ENCODE measurements at regions not wholly inside any gene's neighbourhood (a gene's known extent, or its start where the extent isn't known, plus 50 kb on each side); places are given as distances from the start of the nearest gene placed in this dataset.

DNA sequence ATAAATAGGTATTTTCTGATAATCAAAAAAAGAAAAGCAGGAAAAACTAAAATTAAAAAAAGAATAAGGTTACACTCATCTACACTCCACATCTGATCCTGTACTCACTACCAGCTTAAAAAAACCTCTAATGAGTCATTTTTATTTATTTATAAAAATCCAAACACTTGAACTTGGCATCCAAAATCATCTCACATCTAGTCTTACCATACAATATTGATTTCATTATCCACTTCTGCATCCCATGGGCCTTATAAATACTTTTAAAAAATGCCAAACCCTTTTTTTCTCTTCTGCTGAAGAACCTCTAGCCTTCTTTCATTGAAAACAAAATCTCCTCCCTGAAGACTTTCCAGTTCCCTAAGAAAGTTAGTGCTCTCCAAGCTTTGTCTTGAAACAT lies 109.7 kb downstream of the TMTC3 start:
- in situ Hi-C loops (cut with MboI): no loop called here
- Histone ChIP-seq H3K9me2 (ENCODE audit: insufficient read depth) (no peaks in the 10 kb centered on the region; the same call in 1 of the 2 replicates), H3K4me3 (no peak overlapping the region), H3K4me1 (ENCODE audit: insufficient read depth) (peaks cover 9% of the 10 kb centered on the region), H3K27me3 (replicated peaks; ENCODE audit: insufficient read depth) (no peaks in the 10 kb centered on the region), H4K20me1 (ENCODE audit: insufficient read depth) (no peaks in the 10 kb centered on the region), H3K79me2 (ENCODE audit: insufficient read depth) (no peaks in the 10 kb centered on the region), H3F3A (ENCODE audit: insufficient read depth) (peaks cover 6% of the 10 kb centered on the region), H3K27ac (no peak overlapping the region), H3K4me2 (ENCODE audit: unreplicated experiment) (no peak overlapping the region), H3K36me3 (ENCODE audit: low read depth) (no peaks in the 10 kb centered on the region), H3K9ac (no peak overlapping the region), H3K9me3 (ENCODE audit: low read depth) (no peaks in the 10 kb centered on the region), H2AFZ (no peak overlapping the region)
- peak; percentile 36 for DNase-seq
- no peak for TF ChIP-seq EZH2phosphoT487 (IDR thresholded peaks at IDR 0.05; ENCODE audit: insufficient read depth, low read depth)

DNA sequence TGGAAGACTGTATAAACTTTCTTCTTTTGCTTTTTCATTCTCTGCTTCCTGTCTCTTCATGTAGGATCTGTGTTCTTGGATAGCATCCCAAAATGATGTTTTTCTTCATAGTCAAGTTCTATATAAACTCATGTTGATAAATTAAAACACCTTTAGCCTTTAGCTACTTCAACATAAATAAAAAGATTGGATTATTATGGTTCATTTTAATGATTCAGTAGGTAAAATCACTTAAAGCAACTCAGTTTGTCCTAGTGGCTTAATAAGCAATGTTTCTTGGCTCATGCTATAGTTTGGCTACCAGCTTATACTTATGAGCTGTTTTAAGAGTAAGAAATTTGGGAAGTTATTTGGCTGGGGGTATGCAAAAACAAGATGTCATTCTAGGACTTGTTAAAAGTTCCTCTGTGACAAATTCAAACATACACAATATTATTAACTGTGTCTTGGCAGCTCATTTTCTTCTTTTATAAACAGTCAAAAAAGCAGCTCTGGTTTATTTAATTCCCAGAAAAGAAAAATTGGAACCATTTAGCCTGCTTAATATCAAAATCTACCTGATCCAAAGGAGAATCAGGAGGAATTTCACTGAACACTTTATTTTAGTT lies 111.4 kb downstream of the TMTC3 start:
- no peak overlapping the region for H3K27ac ChIP-seq
- no peaks in the 10 kb centered on the region for H3K9me3 ChIP-seq (ENCODE audit: low read depth)
- DNase-seq: no peak
- in situ Hi-C loops (cut with MboI): no loop called here
- no peaks in the 10 kb centered on the region for H3K27me3 ChIP-seq (replicated peaks; ENCODE audit: insufficient read depth)
- H2AFZ ChIP-seq: no peak overlapping the region
- H3K4me1 ChIP-seq (ENCODE audit: insufficient read depth): peaks cover 8% of the 10 kb centered on the region
- H3K4me3 ChIP-seq: no peak overlapping the region
- no peak overlapping the region for H3K9ac ChIP-seq
- H4K20me1 ChIP-seq (ENCODE audit: insufficient read depth): no peaks in the 10 kb centered on the region
- H3K79me2 ChIP-seq (ENCODE audit: insufficient read depth): no peaks in the 10 kb centered on the region
- TF ChIP-seq EZH2phosphoT487 (IDR thresholded peaks at IDR 0.05; ENCODE audit: insufficient read depth, low read depth): no peak
- TF ChIP-seq EZH2 (IDR thresholded peaks at IDR 0.05; ENCODE audit: insufficient read depth, poor library complexity, severe bottlenecking): no peak
- H3F3A ChIP-seq (ENCODE audit: insufficient read depth): peaks cover 9% of the 10 kb centered on the region; the same call in 1 of the 2 replicates
- no peaks in the 10 kb centered on the region for H3K36me3 ChIP-seq (ENCODE audit: low read depth)
- H3K9me2 ChIP-seq (ENCODE audit: insufficient read depth): no peaks in the 10 kb centered on the region; the same call in 1 of the 2 replicates
- H3K4me2 ChIP-seq (ENCODE audit: unreplicated experiment): no peak overlapping the region

GRCh38 chr12:88255224-88255623 lies 113.1 kb downstream of the TMTC3 start:
- TF ChIP-seq EZH2 (IDR thresholded peaks at IDR 0.05; ENCODE audit: insufficient read depth, poor library complexity, severe bottlenecking): no peak
- no peak for TF ChIP-seq EZH2phosphoT487 (IDR thresholded peaks at IDR 0.05; ENCODE audit: insufficient read depth, low read depth)
- H3K9me2 ChIP-seq (ENCODE audit: insufficient read depth): no peaks in the 10 kb centered on the region; the same call in 1 of the 2 replicates
- H3K36me3 ChIP-seq (ENCODE audit: low read depth): no peaks in the 10 kb centered on the region
- H3K9ac ChIP-seq: no peak overlapping the region
- 75 to 78% methylated on average over 2 of the region's 2 CpGs for WGBS, 2 experiments (ENCODE audit: low coverage in 1 of 2, low lambda C conversion rate in 2 of 2, missing lambda C conversion rate in 2 of 2)
- peaks cover 19% of the 10 kb centered on the region for H3F3A ChIP-seq (ENCODE audit: insufficient read depth)
- no peak overlapping the region for H2AFZ ChIP-seq
- H3K27ac ChIP-seq: no peak overlapping the region
- H3K79me2 ChIP-seq (ENCODE audit: insufficient read depth): no peaks in the 10 kb centered on the region
- H3K4me1 ChIP-seq (ENCODE audit: insufficient read depth): peaks cover 19% of the 10 kb centered on the region
- no peaks in the 10 kb centered on the region for H3K27me3 ChIP-seq (replicated peaks; ENCODE audit: insufficient read depth)
- no peak for DNase-seq
- H3K4me2 ChIP-seq (ENCODE audit: unreplicated experiment): no peak overlapping the region
- no peaks in the 10 kb centered on the region for H4K20me1 ChIP-seq (ENCODE audit: insufficient read depth)
- no peak overlapping the region for H3K4me3 ChIP-seq
- no peaks in the 10 kb centered on the region for H3K9me3 ChIP-seq (ENCODE audit: low read depth)
- in situ Hi-C loops (cut with MboI): no loop called here

DNA sequence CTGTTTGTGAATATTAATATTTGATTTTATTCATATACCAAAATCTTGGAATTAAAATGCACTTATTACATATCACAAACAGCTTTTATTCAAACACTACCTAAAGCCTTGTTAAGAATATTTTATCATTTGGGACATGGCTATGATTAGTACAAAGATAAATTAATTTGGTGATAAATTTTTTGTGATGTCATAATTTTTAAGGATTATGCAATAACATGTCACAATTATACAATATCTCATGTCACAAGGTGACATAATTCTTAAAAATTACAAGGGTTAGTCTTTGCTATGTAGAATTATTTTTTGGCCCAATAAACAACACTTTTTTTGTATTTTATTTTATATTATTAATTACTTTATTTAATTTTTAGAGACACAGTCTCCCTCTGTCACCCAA lies 113.7 kb downstream of the TMTC3 start:
- DNase-seq: no peak
- in situ Hi-C loops (cut with MboI): no loop called here
- Histone ChIP-seq H3K9ac (no peak overlapping the region), H3K27ac (no peak overlapping the region), H3K27me3 (replicated peaks; ENCODE audit: insufficient read depth) (no peaks in the 10 kb centered on the region), H4K20me1 (ENCODE audit: insufficient read depth) (no peaks in the 10 kb centered on the region), H3K79me2 (ENCODE audit: insufficient read depth) (no peaks in the 10 kb centered on the region), H3K9me2 (ENCODE audit: insufficient read depth) (no peaks in the 10 kb centered on the region), H3K4me2 (ENCODE audit: unreplicated experiment) (no peak overlapping the region), H3K4me3 (no peak overlapping the region), H3K36me3 (ENCODE audit: low read depth) (no peaks in the 10 kb centered on the region), H2AFZ (no peak overlapping the region), H3K4me1 (ENCODE audit: insufficient read depth) (peaks cover 19% of the 10 kb centered on the region), H3K9me3 (ENCODE audit: low read depth) (no peaks in the 10 kb centered on the region), H3F3A (ENCODE audit: insufficient read depth) (peaks cover 19% of the 10 kb centered on the region)
- TF ChIP-seq EZH2phosphoT487 (IDR thresholded peaks at IDR 0.05; ENCODE audit: insufficient read depth, low read depth) (no peak), EZH2 (IDR thresholded peaks at IDR 0.05; ENCODE audit: insufficient read depth, poor library complexity, severe bottlenecking) (no peak)

DNA sequence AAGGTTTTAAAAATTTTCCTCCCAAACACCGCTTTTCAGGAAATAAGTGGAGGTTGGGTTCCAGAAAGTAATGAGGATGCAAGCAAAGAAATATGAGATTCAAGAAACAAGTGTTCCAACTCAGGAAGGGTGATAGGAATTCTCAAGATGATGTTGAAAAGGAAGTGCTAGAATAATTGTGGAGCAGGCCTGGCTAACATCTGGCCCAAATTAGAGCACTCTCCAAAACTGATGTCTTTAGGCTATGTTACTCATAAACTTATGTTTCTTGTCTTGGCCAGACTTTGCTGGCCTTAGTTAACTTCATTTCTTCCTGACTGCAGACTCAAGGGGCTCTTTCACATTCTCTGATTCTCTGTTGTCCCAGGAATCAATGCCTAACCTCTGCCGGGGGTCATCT lies 116.3 kb downstream of the TMTC3 start:
- no peaks in the 10 kb centered on the region for H4K20me1 ChIP-seq (ENCODE audit: insufficient read depth)
- H3K27me3 ChIP-seq (replicated peaks; ENCODE audit: insufficient read depth): no peaks in the 10 kb centered on the region
- 81 to 91% methylated on average over 2 of the region's 2 CpGs for WGBS, 2 experiments (ENCODE audit: low coverage in 1 of 2, low lambda C conversion rate in 2 of 2, missing lambda C conversion rate in 2 of 2)
- no peak for TF ChIP-seq EZH2phosphoT487 (IDR thresholded peaks at IDR 0.05; ENCODE audit: insufficient read depth, low read depth)
- no peak for TF ChIP-seq EZH2 (IDR thresholded peaks at IDR 0.05; ENCODE audit: insufficient read depth, poor library complexity, severe bottlenecking)
- H3K9me3 ChIP-seq (ENCODE audit: low read depth): no peaks in the 10 kb centered on the region
- H3F3A ChIP-seq (ENCODE audit: insufficient read depth): peaks cover 19% of the 10 kb centered on the region
- peak overlapping the region; percentile 40 for H3K4me2 ChIP-seq (ENCODE audit: unreplicated experiment)
- in situ Hi-C loops (cut with MboI): no loop called here
- no peaks in the 10 kb centered on the region for H3K79me2 ChIP-seq (ENCODE audit: insufficient read depth)
- peaks cover 19% of the 10 kb centered on the region for H3K4me1 ChIP-seq (ENCODE audit: insufficient read depth)
- H2AFZ ChIP-seq: peak overlapping the region; percentile 31
- no peak overlapping the region for H3K9ac ChIP-seq
- H3K27ac ChIP-seq: peak overlapping the region; percentile 63
- peak; percentile 83 for DNase-seq
- no peak overlapping the region for H3K4me3 ChIP-seq
- no peaks in the 10 kb centered on the region for H3K36me3 ChIP-seq (ENCODE audit: low read depth)
- H3K9me2 ChIP-seq (ENCODE audit: insufficient read depth): no peaks in the 10 kb centered on the region

All from GM23248 (cell line).